Pons (tissue), 1 donor: ENCODE measurements at regions not wholly inside any gene's neighbourhood (a gene's known extent, or its start where the extent isn't known, plus 50 kb on each side); places are given as distances from the start of the nearest gene placed in this dataset.
A peak's percentile ranks its signal among the peaks of the same experiment; 100 is the strongest.
"Not testable (repeated sequence)": the region's sequence is repeated elsewhere in the genome, so short reads cannot be mapped to it uniquely, and the experiment has no call there.

Experiments used
- DNase-seq: peaks from one replicate; pipeline ENCODE4 v3.0.0-alpha.2; 2016; ENCODE audit warnings: low spot score

- no peak for DNase-seq
Observed at GRCh38 chr4:138892483-138893407, 122.8 kb upstream of the NOCT start.

GRCh38 chr4:138891631-138892031, 124.0 kb upstream of the NOCT start:
- no peak for DNase-seq

GRCh38 chr4:138890891-138891570, 124.5 kb upstream of the NOCT start:
- DNase-seq = no peak

GRCh38 chr4:138889216-138889615, 126.4 kb upstream of the NOCT start:
- DNase-seq = peak; percentile 80

GRCh38 chr4:138887741-138888140, 127.8 kb upstream of the NOCT start:
- no peak for DNase-seq

GRCh38 chr4:138887341-138887740, 128.2 kb upstream of the NOCT start:
- DNase-seq = no peak

GRCh38 chr4:138879757-138880156, 135.8 kb upstream of the NOCT start:
- no peak for DNase-seq

- DNase-seq = no peak
Observed at GRCh38 chr4:138875891-138876608, 139.5 kb upstream of the NOCT start.

GRCh38 chr4:138871555-138871875, 144.1 kb upstream of the NOCT start:
- DNase-seq = no peak

GRCh38 chr4:138870737-138871554, 144.6 kb upstream of the NOCT start:
- peak; percentile 91 for DNase-seq

GRCh38 chr4:138869631-138870030, 145.9 kb upstream of the NOCT start:
- no peak for DNase-seq

GRCh38 chr4:138869165-138869564, 146.4 kb upstream of the NOCT start:
- DNase-seq = no peak

GRCh38 chr4:138868562-138868961, 147.0 kb upstream of the NOCT start:
- DNase-seq = no peak

- DNase-seq = no peak
Observed at GRCh38 chr4:138867404-138867803, 148.2 kb upstream of the NOCT start.

GRCh38 chr4:138866314-138866713, 149.3 kb upstream of the NOCT start:
- DNase-seq = no peak

GRCh38 chr4:138865765-138866164, 149.8 kb upstream of the NOCT start:
- DNase-seq = no peak

GRCh38 chr4:138864961-138865720, 150.4 kb upstream of the NOCT start:
- DNase-seq = no peak

- DNase-seq = no peak
Observed at GRCh38 chr4:138863160-138863559, 152.4 kb upstream of the NOCT start.

GRCh38 chr4:138861135-138861534, 154.4 kb upstream of the NOCT start:
- DNase-seq = no peak

- DNase-seq = not testable (repeated sequence)
Observed at GRCh38 chr4:138860357-138860756, 155.2 kb upstream of the NOCT start.

GRCh38 chr4:138859254-138859653, 156.3 kb upstream of the NOCT start:
- no peak for DNase-seq
